GM19397 (cell line): ENCODE measurements at regions not wholly inside any gene's neighbourhood (a gene's known extent, or its start where the extent isn't known, plus 50 kb on each side); places are given as distances from the start of the nearest gene placed in this dataset.
"Not testable (repeated sequence)": the region's sequence is repeated elsewhere in the genome, so short reads cannot be mapped to it uniquely, and the experiment has no call there.

Source experiments
- ATAC-seq: cut with Tn5 transposase; IDR thresholded peaks from one replicate; pipeline ENCODE4 v1.9.1; 2021; ENCODE audit warnings: mild to moderate bottlenecking, moderate library complexity; ENCODE audit not compliant: unreplicated experiment

DNA sequence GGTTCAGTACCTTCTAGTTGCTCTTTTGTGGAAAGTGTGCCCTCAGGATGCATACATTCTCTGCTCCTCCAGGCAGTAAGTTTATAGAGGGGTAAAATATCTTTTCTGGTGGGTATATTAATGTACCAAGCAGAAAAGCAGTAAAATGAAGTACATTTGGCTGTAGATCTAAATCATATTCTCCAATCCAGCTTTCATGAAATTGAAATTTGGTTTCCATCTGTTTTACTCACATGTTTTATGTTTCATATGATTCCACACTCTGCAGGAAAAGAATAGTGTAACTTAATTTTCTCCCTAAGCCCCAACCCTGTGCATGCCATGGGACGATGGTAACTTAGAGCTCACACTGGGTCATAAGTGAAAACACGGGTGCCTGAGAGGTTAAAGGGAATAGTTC, 172.3 kb downstream of the AKAIN1 start:
- ATAC-seq: no peak

DNA sequence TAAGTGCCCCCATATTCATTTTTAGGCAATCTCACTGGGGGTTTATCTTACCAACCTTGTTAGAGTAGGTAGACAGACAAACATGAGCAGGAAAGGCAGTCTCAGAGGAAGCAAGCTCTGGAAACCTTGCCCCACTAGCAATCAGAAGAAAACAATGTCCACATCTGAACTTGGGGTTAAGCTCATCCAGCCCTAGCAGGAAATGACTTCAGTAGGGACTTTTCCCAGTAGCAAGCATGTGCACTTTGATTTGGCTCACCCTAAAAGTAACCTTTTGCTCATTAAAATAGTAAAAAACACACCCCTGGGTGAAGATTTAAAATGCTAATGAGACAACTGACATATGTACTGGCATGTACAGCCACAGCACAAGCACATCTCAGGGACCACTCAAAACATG, 175.5 kb downstream of the AKAIN1 start:
- no peak for ATAC-seq

DNA sequence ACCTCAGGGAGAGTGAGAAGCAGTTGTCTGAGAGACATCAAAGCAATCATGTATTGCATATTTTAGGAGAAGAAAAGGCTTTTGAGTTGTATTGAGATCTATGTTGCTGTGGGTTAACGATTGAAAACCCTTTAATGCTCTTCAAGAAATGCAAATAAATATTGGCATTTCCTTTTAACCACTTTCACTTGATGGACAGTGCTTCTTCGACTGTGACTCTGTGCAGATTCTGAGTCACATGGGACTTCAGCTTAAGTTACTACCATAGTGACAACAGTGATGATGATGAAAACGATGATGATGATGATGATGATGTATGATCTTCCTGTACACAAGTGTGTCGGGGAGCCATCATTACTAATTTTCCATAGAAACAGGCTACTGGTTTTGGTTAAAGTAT, 181.8 kb downstream of the AKAIN1 start:
- ATAC-seq: no peak

DNA sequence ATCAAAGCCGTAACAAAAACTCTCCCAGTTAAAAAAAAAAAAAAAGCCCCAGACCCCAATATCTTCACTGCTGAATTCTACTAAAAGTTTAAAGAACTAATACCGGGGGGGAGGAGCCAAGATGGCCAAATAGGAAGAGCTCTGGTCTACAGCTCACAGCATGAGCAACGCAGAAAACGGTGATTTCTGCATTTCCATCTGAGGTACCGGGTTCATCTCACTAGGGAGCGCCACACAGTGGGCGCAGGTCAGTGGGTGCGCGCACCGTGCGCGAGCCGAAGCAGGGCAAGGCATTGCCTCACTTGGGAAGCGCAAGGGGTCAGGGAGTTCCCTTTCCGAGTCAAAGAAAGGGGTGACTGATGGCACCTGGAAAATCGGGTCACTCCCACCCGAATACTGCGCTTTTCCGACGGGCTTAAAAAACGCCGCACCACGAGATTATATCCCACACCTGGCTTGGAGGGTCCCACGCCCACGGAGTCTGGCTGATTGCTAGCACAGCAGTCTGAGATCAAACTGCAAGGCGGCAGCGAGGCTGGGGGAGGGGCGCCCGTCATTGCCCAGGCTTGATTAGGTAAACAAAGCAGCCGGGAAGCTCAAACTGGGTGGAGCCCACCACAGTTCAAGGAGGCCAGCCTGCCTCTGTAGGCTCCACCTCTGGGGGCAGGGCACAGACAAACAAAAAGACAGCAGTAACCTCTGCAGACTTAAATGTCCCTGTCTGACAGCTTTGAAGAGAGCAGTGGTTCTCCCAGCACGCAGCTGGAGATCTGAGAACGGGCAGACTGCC, 192.8 kb downstream of the AKAIN1 start:
- not testable (repeated sequence) for ATAC-seq

DNA sequence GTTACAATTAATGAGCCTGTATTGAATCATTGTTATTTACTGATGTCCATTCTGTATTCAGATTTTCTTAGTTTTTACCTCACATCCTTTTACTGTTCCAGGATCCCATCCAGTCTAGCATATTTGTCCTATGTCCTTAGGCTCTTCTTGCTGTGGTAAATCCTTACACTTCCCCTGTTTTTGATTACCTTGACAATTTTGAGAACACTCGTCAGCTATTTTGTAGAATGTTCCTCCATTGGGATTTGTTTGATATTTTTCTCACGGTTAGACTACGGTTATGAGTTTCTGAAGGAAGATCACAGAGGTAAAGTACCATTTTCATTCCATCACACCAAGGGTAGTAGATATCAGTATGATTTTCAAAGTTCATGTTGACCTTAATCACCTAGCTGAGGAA, 202.3 kb downstream of the AKAIN1 start:
- ATAC-seq: no peak

DNA sequence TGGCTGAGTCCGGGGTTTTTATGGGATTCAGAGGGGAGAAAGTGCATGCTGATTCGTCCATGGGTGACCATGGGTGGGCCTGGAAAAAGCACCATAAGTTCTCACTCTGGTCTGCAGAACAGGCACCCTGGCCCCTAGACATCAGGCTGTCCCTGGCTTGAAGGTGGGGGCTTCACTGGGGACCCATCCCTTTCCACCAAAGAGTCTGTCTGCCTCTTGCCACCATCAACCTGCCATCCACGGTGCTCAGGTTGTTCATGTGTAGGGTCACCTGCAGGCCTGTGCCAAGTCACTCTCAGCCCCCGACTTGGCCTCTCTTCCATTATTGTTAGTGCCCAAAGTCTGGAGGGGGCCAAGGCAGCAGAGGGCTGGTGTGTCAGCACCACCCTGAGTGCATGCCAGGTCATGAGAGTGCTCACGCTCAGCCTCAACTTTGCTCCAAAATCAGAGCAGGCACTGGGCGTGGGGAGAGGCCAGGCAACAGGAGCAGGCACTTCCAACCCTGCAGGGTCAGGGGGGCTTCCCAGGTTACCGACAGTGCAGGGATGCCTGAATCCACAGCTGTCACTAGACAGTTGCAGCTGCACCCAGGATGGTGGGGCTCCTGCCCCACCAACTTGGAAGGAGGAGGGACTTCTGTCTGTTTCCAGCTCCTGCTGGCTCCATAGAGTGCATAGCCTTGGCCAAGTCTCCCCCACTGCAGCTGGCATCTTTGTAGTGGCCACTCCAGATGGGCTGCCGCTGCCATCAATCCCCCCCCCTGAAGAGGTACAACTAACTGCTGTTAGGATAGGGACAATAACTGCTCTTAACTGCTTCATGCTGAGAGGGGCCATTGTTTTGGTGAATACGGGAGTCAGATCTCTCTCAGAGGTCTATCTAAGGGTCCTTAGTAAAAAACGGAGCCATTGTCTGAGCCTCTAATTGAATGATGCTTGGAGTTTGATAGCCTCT, 209.3 kb downstream of the AKAIN1 start:
- ATAC-seq: no peak

DNA sequence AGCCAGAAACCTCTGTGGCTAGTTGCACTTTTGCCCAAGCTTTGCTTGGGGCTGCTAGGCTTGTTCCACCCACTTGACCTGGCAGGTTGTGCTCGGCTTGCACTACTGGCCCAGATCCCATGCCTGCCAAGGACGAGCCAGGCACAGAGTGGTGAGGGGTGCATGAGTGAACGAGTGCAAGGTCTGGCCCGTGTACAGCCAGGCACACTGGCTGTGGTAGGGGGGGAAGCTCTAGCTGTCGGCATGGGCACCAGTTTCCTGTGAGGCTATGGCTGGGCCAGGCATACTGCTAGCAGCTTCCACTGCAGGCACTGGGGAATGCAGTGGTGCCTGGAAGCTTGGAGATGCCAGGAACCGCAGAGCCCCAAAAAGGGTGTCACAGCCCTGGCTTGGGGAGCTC, 210.4 kb downstream of the AKAIN1 start:
- ATAC-seq: no peak

DNA sequence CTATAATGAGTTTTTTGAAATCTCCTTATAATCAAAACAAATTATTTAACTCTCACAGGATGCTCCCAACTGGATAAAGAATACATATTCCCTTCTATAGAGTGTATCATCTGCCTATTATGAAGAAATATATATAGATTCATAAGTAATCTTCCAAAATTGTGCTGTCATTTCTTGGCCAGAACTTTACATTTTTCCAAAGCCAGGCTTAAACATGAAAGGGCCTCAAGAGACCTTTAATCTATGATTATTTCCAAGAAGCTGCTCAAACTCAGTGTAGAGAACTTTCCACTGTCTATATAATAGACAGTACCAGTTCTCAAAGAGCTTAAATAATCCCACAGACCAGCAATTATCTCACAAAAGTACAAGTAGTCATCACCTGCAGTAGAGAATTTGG, 211.0 kb downstream of the AKAIN1 start:
- no peak for ATAC-seq

DNA sequence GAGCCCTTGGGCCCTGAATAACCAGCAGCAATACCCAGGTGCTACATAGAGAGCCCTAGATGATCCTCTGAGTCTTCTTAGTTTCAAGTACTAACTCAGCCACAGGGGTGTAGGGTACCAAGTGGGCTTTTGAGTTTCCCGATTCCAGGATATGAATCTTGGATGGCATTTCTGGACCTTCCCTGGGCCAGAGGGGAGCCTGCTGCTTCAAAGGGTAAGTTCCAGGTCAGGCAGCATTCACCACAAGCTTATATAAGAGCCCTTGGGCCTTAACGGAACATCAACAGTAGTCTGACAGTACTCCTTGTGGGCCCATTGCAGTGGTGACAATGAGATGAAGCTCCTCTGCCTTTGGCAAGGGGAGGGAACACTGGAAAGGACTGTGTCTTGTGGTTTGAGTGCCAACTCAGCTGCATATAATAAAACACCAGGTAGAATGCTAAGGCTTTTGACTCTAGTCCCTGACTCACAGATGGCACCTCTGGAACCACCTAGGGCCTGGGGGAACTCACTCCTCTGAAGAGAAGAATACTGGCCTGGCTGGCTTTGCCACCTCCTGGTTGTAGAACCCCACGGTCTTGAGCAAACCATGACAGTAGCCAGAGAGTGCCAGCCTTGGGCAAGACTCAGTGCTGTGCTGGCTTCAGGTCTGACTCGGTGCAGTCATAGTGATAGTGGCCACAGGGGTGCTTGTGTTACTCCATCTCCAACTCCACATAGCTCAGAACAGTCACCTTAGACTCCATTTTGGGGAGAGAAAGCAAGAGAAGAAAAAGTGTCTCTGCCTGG, 235.7 kb downstream of the AKAIN1 start:
- ATAC-seq: no peak

DNA sequence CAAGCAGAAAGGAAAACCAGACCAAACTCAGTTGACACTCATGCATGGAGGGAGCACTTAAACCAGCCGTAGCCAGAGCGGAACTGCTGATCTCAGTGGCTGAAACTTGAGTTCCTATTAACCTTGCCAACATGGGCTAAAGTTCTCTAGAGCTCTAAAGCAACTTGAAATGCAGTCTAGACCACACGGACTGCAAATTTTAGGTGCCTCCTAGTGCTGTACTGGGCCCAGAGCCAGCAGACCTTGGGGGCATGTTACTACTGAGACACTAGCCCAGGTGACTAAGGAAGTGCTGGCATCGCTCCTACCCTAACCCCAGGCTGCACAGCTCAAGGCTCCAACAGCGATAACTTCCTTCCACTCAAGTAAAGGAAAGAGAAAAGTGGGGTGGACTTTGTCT, 236.5 kb downstream of the AKAIN1 start:
- ATAC-seq: no peak

DNA sequence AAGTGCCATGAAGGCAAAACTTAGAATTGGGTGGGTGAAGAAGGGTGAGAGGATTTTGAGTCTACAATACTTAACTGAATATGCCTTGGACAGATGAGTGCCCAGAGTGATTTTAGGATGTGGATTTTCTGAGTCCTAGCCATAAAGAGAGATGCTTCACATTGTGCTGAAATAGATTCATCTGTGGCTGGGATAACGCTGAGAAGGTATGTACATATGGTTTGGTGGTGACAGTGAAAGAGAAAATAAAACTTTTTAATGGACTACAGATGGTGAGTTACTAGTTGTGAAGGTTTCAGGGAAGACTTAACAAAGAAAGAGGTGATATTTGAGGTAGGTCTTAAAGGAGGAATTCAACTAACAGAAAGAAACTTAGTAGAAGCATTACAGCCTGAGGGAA, 265.8 kb downstream of the AKAIN1 start:
- ATAC-seq: no peak

DNA sequence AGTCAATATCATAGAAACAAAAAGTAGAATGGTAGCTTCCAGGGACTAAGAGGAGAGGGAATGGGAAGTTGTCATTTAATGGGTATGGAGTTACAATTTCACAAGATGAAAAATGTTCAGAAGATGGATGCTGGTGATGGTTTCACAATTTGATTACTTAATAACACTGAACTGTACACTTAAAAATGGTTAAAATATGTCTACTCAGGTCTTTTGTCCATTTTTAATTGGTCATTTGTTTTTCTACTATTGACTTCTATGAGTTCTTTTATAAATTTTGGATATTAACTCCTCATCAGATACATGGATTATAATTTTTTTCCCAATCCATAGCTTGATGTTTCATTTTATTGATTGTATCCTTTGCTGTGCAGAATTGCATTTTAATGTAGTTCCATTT, 275.5 kb downstream of the AKAIN1 start:
- ATAC-seq: no peak

DNA sequence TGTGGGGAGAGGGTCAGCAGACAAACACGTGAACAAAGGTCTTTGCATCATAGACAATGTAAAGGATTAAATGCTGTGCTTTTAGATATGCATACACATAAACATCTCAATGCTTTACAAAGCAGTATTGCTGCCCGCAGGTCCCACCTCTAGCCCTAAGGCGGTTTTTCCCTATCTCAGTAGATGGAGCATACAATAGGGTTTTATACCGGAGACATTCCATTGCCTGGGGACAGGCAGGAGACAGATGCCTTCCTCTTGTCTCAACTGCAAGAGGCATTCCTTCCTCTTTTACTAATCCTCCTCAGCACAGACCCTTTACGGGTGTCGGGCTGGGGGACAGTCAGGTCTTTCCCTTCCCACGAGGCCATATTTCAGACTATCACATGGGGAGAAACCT, 279.5 kb downstream of the AKAIN1 start:
- not testable (repeated sequence) for ATAC-seq

DNA sequence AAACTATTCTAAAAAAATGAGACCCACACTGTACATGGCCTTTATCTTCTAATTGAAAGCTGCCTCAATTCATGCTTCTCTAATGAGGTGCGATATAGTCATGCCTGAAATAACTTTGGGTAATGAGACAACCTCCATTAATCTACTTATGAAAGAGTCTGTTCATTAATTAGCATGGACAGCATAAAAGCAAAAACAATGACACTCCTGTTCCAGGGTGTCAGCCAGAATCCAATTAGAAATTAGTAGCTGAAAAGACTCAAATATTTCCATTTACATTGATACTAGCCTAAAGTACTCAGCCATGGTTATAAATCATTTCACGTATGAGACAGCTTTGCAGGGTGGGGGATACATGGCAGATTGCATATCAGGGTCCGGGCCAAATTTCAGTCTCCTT, 288.7 kb downstream of the AKAIN1 start:
- no peak for ATAC-seq

DNA sequence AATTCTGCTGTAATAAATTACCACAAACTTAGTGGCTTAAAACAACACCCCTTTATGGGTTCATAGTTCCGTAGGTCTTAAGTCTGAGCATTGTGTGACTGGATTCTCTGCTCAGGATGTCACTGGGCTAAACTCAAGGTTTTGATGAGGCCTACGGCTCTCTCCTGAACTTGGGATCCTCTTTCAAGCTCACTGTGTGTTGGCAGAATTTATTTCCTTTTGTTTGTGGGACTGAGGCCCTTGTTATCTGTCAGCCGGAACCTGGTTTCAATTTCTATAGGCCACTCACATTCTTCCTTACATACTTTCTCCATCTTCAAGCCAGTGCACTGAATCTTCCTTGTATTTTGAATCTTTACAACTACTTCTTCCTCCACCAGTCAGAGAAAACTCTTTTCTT, 290.2 kb downstream of the AKAIN1 start:
- no peak for ATAC-seq

DNA sequence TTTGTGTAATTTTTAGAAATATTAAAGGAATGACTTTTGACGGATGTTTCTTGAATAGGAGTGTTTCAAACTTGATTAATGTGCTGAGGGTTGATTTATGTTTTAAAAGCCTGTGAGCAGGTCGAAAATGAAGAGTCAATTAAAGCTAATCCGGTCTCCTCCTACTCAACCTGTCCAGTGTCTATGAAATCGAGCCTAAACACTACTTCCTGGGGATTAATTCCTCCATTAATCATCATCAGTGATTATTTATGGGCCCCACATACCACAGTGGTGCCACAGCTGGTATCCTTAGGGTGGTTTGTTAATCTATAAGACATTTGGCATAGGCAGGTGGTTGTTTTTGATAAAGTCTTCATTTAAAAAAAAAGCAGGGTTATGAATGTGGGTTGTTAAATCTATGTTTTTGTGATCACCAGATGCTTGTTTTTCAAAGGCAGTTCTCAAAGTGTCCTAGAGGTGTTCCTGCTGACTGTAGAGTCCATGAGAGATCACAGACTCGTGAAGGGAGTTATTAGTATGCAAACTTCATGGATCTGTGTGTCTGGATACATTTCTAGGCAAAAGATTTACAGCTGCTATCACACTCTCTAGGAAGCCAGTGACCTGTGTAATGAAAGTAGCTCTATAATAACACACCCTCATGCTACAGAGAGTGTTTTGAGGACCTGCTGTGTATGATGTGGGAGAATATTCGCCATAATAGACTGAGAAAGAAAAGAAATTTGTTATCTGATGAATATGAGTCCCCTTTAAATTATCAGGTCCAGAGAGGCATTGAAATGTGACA, 308.6 kb downstream of the AKAIN1 start:
- no peak for ATAC-seq

DNA sequence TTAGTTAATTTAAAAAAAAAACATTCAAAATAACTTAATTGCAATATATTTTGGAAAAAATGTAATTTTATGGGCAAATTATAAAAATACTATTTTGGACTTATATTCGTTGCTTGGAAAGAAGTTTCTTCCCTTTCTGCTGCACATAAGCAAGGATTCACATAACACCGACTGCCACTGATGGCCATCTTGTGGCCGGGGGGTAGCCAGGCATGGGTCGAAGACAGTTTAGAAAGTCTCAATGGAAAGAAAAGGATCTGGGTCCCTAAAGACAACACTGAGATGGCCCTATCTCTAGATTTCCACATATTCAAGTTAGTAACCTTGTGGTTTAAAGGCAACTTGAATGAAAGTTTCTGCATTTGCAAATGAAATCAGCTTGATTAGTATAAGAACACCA, 318.6 kb downstream of the AKAIN1 start:
- ATAC-seq: no peak

DNA sequence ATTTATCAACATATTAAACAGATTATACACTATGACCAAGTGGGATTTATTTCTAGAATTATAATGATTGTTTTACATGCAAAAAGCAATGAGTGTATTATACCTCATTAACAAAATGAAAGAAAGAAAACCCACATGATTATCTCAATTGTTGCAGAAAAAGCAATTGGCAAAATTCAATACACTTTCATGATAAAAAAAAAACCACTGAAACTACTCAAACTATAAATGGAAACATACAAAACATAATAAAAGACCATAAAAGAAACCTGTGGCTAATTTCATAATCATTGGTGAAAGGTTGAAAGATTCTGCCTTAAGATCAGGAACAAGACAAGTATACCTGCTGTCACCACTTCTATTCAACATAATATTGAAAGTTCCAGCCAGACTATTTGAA, 325.9 kb downstream of the AKAIN1 start:
- no peak for ATAC-seq

DNA sequence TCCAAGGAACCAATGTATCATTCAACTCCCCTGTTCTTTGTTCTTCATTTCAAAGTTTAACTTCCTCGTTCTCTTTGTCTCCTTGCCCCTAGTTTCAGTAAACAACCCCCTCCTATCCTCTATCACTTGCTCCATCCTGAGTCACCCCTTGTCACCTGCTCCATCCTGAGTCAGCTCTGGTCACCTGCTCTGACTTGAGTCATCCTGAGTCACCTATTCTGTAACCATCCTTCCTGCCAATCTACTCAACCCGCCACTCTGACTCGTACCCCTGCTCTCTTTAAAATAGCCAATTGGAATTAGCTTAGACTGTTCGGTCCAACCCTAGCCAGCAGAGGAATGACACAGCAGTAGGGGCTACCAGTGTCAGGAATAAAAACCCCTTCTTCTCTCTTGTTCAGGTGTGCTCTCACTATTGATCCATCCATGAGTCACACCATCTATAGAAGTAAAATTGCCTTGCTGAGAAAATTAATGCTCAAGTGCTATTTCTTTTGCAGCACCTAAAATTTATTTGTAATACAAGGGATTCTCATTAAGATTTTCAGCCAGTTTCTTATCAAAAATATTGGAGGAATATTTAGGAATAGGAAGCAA, 326.8 kb downstream of the AKAIN1 start:
- no peak for ATAC-seq

DNA sequence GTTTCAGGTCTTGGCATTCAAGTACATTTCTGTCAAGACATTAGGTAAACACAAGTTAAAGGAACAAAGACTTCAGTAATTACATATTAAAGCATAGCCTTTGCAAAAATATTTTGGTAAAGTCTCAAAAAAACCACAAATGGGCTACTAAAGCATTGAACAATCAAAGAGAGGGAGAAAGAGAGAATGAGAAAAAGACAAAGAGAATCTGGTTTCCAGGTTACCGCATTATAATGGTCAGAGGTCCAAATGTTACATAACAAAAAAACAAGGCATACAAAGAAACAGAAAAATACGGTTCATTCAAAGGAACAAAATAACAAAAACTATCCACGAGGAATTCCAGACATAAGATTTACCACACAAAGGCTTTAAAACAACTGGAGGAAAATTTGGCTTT, 327.9 kb downstream of the AKAIN1 start:
- no peak for ATAC-seq
